HEK293 (cell line): ENCODE measurements at regions not wholly inside any gene's neighbourhood (a gene's known extent, or its start where the extent isn't known, plus 50 kb on each side); places are given as distances from the start of the nearest gene placed in this dataset.

Source experiments
- HIC1 ChIP-seq: fragments of 450-650 bp; formaldehyde crosslinking; IDR thresholded peaks from 2 replicates; pipeline ENCODE4 v1.5.1; 2016; ENCODE audit warnings: missing biosample characterization, missing genetic modification characterization
- HOXA7 ChIP-seq: sonication (generic); formaldehyde crosslinking; IDR thresholded peaks from 2 replicates; pipeline ENCODE4 v1.8.1; 2022; ENCODE audit warnings: missing genetic modification reagents, borderline replicate concordance
- REST ChIP-seq: fragments of 450-650 bp; formaldehyde crosslinking; IDR thresholded peaks from 2 replicates; pipeline ENCODE4 v1.5.1; 2016; ENCODE audit warnings: missing biosample characterization, missing genetic modification characterization
- ZNF639 ChIP-seq: fragments of 450-650 bp; formaldehyde crosslinking; IDR thresholded peaks from 2 replicates; pipeline ENCODE4 v1.5.1; 2016; ENCODE audit warnings: missing biosample characterization, missing genetic modification characterization
- TF ChIP-seq, protein P1 (sequence below): fragments of 450-650 bp; formaldehyde crosslinking; IDR thresholded peaks from 2 replicates; pipeline ENCODE4 v1.5.1; 2016; ENCODE audit warnings: missing biosample characterization, missing genetic modification characterization

DNA sequence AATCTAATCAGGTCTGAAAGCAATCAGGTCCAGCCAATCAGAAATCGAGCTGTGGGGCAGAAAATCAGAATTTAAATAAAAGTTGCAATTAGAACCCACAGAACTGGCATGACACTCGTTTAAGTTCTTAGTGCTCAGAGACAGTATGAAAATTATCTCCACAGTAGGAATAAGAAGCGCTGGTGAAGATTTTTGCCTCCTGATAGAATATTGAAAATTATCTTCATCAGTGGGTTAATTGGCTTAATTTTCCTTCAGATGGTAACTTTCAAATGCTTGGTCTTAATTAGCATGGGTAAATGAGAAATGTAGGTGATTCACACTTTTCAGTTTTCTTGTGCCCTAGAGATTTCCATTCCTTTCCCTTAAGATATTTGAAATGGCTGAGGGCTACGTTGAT, 109.1 kb upstream of the MDFIC2 start:
- TF ChIP-seq REST (tag by site-specific recombination) (no peak), HIC1 (tag by site-specific recombination) (no peak), HOXA7 (CRISPR knock-in tag) (no peak), ZNF639 (tag by site-specific recombination) (no peak)
- TF ChIP-seq, protein P1, sequence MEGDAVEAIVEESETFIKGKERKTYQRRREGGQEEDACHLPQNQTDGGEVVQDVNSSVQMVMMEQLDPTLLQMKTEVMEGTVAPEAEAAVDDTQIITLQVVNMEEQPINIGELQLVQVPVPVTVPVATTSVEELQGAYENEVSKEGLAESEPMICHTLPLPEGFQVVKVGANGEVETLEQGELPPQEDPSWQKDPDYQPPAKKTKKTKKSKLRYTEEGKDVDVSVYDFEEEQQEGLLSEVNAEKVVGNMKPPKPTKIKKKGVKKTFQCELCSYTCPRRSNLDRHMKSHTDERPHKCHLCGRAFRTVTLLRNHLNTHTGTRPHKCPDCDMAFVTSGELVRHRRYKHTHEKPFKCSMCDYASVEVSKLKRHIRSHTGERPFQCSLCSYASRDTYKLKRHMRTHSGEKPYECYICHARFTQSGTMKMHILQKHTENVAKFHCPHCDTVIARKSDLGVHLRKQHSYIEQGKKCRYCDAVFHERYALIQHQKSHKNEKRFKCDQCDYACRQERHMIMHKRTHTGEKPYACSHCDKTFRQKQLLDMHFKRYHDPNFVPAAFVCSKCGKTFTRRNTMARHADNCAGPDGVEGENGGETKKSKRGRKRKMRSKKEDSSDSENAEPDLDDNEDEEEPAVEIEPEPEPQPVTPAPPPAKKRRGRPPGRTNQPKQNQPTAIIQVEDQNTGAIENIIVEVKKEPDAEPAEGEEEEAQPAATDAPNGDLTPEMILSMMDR = no peak
